ENCODE measurements at regions not wholly inside any gene's neighbourhood (a gene's known extent, or its start where the extent isn't known, plus 50 kb on each side); places are given as distances from the start of the nearest gene placed in this dataset.

DNA sequence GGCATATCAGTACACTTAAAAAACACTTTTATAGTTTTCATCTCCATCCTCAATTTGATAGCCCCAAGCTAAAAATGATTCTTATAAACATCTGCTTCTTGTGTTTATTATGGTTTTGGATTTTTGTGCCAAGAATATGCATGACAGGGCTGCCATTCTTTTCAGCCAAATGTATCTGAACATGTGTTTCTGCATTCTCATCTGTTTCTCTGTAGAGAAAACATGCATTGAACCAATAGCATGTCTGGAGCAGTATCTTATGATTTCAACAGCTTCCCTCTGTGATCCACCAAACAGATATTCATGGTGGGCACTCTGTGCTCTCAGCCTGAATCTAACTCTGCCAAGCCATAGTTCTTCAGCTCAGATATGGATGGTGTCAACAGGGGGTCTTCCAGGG is 99.3 kb upstream of the ERCC6L2 start:
- TF ChIP-seq, protein P1, sequence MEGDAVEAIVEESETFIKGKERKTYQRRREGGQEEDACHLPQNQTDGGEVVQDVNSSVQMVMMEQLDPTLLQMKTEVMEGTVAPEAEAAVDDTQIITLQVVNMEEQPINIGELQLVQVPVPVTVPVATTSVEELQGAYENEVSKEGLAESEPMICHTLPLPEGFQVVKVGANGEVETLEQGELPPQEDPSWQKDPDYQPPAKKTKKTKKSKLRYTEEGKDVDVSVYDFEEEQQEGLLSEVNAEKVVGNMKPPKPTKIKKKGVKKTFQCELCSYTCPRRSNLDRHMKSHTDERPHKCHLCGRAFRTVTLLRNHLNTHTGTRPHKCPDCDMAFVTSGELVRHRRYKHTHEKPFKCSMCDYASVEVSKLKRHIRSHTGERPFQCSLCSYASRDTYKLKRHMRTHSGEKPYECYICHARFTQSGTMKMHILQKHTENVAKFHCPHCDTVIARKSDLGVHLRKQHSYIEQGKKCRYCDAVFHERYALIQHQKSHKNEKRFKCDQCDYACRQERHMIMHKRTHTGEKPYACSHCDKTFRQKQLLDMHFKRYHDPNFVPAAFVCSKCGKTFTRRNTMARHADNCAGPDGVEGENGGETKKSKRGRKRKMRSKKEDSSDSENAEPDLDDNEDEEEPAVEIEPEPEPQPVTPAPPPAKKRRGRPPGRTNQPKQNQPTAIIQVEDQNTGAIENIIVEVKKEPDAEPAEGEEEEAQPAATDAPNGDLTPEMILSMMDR (IDR thresholded peaks at IDR 0.05; ENCODE audit: low read length), result no peak
- TF ChIP-seq EZH2 (optimal IDR thresholded peaks at IDR 0.05; ENCODE audit: low read depth, low read length), result no peak
- no peak for TF ChIP-seq EZH2phosphoT487 (IDR thresholded peaks at IDR 0.05; ENCODE audit: low read length)

Measured in MM.1S (cell line).